GM03348 (cell line): ENCODE measurements at regions not wholly inside any gene's neighbourhood (a gene's known extent, or its start where the extent isn't known, plus 50 kb on each side); places are given as distances from the start of the nearest gene placed in this dataset.
"Not testable (repeated sequence)": the region's sequence is repeated elsewhere in the genome, so short reads cannot be mapped to it uniquely, and the experiment has no call there.

Source experiments
- DNase-seq: peaks from one replicate; pipeline ENCODE4 v3.0.0; 2012; ENCODE audit warnings: low spot score

DNA sequence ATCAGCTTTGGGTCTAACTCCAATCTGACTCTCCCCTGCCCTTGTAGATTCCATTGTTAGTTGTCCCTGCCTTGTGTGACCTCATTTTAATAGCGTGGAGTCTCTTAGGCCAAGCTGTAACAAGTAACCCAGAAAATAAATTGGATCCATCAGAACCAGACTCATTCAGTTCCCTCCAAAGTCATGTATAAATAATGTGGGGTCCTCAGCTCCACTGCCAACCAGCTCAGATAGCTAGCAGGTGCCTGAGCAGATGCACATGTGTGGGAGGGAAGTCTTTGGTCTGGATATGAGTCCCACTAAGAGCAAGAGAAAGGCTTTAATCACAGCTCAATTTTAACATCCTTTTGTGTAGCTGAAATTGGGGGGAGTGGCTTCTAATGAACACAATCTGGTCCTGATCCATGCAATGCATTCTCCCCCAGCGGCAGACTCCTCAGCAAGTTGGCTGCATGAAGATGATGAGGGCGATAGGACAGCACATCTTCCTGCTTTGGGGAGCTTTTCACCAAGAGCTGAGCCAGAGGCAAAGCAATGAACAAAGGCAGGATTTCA lies 151.6 kb downstream of the ABCC12 start:
- no peak for DNase-seq

DNA sequence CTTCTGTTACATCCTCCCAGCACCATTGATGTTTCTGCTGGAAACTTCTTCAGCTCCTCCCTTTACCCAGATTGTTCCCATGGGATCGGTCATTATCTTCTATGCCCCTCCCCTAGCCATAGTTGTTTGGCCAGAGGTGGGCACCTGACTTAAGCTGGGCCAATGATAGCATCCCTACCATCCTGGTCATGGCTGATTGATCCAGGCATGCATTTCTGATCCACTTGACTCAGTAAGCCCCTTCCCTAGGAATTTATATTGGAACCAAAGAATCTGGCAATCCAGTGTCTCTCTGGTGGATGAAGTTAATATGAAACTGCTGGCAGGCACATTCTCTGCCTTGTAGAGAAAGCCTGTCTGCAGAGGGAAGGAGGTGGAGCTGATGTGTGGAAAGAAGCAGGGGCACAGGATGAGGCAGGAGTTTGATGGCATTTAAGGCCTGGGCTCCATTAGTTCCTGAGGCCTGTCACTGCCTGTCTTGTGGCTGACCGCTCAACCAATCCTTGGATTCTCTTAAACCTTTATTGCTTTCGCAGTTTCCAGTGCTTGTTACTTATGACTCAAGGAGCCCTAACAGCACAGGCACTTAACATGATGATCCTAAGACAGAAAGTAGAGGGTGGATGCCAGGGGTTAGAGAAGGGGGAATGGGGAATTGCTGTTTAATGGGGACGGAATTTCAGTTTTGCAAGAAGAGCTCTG lies 152.4 kb downstream of the ABCC12 start:
- no peak for DNase-seq

DNA sequence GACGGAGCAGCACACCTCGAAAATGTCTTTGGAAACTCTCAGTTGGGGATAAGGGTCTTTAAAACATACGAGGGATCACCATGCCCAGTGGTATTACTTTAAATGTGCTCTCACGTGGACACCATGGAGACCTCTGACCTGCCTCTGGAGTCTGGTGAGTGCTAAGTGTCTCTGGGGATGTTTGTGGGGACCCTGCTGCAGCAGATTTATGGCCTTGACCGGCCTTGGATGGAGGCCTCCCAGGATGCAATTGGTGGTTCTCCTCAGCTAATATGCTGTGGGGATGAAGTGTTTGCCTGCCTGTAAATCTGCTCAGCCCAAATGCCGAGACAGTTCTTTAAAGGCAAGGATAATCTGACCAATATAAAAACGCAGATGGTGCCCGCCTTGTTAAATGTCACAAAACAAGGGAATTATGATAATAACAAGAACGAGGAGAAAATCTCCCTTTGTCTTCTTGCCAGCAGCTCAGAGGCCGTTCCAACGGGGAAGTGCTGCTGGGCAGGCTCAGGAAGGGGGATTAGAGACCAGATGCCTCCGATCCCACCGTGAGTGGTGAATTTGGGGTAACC lies 154.4 kb downstream of the ABCC12 start:
- DNase-seq: no peak

DNA sequence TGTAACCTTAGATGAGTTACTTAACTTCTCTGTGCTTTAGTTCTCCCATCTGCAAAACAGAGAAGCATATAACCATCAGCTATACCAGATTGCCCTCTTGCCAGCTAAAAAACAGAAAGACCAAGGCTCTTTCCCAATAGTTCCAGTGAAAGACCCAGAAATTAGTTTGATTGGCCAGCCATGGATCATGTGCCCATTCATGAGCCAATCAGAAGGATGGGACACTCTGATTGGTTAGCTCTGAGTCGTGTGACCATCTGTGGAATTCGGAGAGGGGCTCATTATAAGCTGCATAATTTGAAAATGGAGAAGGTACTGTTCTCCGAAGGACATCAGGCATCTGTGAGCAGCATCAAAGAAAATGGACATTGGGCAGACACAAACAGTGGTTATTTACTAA lies 155.2 kb downstream of the ABCC12 start:
- no peak for DNase-seq

DNA sequence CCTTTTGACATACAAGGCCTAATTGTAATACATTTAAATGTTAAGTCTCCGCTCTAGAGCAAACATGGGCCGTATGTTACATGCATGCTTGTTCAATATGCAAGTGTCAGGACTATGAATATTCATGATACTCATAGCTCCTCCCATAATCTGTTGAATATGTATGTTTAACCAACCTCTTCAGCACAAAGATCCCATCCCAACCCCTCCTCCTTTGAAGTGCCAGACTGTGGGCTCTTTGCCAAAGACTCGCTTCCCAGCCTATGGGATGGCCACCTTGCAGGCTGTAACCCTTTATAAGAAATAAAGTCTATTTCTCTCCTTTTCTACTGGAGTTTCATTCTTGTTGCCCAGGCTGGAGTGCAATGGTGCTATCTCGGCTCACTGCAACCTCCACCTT lies 156.2 kb downstream of the ABCC12 start:
- no peak for DNase-seq

DNA sequence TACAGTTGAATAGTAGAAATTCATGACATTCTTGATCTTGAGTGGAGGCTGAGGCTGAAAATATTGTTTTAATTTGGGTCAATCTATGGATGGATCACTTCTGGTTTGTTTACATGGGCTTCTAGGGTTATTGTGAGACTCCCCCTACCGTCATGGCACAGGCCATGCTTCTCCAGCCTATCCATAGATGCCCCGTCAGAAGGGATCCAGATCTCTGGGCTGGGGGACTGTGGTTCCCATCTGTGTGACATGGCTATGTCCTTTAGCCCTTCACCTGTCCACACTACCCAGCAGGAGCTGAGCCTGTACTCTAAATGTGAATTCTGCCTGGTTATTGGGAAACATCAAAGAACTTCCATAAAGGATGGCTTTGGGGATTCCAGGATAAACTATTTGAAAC lies 160.4 kb downstream of the ABCC12 start:
- no peak for DNase-seq

DNA sequence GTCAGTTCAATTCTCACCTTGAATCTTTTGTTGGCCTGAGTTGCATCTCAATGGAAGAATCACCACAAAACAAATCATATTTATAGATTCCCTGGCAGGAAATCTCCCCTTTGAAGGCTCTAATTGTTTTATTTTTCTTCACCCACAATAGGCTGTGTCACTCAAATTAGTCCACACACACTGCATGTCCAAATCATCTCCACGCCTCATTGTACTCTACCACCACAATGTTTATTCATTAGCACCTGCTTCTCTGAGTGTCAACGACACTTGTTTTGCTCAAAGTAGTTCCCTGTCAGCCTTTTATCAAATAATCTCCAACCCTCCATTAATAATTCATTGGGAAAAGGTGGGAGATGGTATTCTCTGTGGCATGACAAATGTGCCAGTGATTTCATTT lies 164.3 kb downstream of the ABCC12 start:
- no peak for DNase-seq

DNA sequence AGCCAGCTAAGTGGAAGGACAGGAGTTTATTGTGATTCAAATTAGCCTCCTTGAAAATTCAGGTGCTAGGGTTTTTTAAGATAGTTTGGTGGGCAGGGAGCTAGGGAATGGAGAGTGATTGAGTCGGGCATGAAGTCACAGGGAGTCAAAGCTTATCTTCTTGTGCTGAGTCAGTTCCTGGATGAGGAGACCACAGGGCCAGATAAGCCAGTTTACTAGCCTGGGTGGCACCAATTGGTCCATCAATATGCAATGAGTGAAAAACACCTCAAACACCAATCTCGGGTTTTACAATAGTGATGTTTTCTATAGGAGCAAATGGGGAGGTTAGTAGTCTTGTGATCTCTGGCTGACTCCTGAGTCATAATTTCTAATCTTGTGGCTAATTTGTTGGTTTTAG lies 165.1 kb downstream of the ABCC12 start:
- no peak for DNase-seq

DNA sequence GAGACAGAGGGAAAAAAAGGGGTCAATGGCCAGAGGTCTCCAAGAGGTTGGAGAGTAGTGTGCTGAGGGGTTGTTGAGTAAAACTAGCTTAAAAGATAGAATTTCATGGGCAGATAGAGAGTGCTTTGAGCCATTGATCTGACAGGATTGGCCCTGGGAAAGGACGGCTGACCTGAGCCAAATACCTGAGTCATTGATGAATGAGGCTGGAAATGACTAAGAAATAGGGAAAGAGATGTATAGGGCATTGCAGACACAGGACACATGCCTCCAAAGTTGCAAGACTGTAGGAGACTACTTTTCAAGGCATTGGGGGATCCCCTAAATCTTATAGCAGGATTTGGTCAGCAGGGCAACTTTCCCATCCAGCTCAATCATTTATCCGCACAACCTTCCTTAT lies 168.7 kb downstream of the ABCC12 start:
- DNase-seq: no peak

DNA sequence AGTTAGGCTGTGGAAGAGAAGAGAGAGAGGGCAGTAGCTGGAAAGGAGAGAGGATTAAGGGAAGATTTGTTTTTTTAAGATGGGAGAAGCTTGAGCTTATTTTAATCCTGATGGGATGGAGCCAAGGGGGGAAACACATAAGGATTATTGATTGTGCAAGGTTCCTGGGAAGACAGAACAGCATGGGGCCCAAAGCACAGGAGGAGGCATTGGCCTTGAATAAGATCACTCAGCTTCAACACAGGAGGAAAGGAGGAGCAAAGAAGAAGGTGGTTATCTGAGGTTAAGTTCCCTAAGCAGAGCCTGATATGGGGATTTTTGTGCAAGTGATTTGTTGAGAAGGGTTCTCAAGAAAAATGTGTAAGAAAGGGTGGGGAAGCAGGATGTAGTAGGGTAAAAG lies 169.8 kb downstream of the ABCC12 start:
- no peak for DNase-seq

DNA sequence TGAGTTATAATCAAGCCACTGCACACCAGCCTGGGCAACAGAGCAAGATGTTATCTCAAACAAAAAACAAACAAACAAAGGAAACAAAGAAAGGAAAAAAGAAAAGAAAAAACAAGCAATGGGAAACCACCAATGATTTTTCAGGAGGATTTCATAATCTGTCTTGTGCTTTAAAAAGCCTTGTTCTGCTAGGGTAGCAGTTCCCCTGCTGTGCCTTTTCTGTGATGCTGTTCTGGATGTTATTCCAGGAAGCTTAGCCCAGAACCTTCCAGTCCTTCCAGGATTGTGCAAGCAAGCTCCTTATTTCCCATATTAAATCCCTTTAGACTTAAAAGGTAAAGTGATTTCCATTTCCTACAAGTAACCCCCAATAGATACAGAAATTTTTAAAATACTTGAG lies 171.1 kb downstream of the ABCC12 start:
- DNase-seq: no peak

DNA sequence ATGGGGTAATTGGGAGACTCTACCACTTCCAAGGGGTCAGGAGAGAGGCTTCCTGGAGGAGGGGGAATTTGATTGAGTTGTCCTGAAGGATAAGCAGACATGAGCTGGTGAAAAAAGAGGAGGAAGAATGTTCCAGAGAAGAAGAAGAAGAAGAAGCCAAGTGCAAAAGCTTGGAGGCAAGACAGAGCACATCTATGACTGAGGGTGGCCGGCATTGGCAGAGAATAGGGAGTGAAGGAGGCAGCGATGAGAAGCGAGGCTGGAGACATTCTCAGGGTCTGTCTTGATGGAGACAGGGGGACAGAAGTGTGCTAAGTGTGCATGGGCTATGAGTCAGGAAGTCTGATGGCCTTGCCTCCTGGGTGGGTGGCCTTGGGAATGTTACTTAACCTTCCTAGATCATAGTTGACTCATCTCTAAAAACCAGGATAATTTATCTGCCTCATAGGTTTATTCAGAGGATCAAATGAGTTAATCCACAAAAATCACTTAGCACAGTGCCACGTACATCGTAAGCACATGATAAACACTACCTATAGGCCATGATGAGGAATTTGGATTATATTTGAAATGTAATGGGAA lies 171.7 kb downstream of the ABCC12 start:
- no peak for DNase-seq

DNA sequence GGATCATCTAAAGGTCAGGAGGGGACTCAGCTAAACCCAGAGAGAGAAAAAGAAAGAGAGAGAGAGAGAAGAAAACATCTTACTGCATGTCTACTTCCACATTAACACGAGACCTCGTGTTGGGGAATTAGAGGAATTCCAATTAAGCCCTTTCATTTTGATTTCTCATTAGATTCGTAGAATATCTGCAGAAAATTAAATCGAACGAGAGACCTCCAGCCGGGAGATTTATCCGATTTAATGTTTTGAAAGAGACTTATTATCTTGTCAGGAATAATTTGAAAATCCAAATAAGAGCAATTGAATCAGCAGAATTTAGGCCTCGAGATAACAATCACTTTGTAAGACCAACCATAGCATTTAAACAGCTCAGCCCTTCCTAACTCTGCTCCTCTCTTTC lies 175.6 kb downstream of the ABCC12 start:
- DNase-seq: no peak

DNA sequence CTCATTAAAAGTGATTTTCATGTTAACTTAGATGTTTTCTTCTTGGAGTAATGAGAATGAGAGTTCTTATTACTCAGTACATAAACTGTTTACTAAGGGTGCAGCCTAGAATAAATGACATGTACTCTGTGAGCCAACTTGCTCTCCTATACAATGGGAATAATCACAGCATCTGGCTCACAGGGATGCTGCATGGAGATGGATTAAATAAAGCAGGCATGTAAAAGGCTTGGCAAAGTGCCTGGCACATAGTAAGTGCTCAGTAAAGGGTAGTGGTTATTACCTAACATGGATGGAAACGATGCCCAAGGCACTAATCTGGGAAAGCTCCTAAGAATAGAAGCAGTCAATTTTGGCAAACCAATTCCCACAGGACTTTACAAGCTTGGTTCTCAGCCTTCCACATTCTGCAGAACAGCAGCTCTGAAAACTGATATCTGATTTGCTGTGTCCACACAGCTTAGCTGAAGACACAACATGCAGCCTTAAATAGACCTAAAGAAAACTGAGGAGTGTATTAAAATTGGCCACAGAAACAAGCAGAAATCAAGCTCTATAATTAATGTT lies 176.1 kb downstream of the ABCC12 start:
- no peak for DNase-seq

DNA sequence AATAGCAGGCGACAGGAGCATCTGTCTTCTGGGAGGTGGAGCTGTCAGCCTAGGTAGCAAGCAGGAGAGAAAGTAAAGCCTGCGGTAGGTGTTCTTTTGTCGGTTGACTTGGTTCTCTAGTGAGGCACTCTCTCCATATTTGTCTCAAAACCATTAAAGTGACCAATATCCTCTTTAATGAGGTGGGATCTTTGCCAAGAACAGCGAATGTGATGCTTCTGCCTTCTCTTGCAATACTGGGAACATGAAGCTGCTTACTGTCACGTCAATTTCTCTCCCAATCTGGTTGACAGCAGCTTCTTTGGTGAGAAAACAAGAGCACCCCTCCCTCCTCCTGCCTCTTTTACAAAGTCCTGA lies 176.7 kb downstream of the ABCC12 start:
- DNase-seq: no peak

DNA sequence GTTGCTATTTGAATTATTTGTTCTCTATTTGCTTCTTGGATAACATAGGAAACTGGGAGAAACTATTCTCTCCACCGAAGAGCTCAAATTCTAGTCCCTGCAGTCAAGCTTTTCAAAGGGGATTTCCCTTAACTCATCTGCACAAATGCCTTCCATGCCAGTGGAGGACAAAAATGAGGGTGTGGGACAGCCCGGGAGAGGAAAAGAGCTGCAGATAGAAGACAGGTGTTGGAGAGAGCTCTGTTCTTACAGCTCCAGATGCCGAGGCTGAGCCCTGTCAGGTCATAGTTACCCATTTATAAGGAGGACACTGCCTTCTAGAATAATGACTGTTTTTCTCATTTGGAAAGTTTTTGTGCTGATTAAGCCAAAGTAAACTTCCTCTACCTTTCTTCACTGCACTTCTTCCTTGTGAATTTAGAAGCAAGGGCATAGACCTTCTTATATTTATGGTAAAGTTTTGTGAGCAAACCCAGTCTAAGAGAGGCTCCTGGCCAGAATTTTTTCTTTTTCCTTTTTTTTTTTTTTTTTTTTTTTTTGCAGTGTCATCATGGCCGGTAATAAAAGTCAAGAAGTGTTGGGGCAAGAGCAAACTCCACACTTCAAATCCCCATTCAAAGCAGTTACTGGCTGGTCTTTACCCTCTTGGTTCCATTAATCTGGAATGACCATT lies 177.2 kb downstream of the ABCC12 start:
- no peak for DNase-seq

DNA sequence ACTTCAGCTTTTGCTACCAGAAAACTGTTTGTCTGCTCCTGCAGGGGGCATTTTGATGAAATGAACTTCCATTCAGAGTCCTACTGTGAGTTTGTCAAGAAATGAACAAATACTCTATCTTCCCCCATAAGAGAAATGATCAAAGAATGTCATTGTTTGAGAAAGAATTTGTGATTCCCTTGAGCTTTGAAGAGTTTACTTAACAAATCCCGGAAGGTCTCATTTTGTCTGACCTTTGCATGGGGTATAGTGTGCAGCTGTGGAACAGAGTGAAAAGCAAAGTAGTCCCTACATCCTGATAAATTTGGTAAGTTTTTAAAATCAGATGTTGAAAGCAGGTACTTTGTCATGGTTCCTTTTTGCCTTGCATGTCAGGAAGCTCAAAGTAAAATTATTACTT lies 178.0 kb downstream of the ABCC12 start:
- no peak for DNase-seq

DNA sequence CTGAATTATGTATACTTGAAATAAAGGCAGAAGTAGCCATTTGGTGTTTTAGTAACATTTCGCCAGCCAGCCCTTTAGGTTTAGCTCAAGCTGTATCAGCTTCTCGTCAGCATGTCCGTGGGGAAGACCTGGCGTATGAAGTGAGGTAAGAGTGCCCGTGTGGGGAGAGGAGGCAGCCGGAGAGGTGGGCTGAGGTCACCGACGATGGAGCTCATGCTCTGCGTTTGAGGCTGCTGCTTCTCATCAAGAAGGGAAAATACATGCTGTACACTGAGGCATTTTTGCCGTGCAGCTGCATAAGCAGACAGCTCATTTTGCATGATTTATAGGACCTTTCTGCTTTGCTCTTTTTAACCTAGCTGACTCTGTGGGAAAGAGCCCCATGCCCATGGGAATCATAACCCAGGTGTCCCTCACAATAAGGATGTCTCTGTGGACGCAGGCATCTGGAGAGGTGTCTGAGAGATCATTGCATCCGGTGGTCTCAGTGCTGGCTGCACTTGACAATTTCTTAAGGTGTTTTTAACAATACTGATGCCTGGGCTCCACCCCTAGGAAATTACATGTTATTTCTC lies 179.1 kb downstream of the ABCC12 start:
- DNase-seq: no peak

DNA sequence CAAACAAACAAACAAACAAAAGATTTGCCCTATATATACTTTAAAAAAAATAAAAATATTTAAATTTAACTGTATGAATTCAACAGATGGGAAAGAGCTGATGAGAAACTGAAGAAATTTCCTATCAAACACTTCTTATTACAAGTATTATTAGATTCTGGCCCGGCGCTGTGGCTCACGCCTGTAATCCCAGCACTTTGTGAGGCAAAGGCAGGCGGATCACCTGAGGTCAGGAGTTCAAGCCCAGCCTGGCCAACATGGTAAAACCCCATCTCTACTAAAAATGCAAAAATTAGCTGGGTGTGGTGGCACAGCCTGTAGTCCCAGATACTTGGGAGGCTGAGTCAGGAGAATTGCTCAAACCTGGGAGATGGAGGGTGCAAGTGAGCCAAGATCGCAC lies 180.8 kb downstream of the ABCC12 start:
- not testable (repeated sequence) for DNase-seq

DNA sequence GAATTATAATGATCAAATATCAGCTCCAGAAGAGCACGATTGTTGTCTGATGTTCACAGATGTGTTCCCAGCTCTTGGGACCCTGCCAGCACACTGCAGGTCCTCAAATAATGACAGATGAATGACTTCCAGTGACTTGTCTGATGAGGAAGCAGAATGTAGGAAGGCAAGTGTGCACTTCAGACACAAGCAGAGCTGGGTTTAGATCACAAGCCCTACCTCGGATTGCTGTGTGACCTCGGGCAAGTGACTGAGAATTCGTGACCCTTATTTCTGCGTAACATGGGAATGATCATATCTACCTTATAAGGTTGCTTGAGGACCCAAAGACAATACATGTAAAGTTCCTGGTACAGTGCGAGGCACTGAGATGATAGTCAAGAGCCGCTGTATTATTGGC lies 182.2 kb downstream of the ABCC12 start:
- no peak for DNase-seq

DNA sequence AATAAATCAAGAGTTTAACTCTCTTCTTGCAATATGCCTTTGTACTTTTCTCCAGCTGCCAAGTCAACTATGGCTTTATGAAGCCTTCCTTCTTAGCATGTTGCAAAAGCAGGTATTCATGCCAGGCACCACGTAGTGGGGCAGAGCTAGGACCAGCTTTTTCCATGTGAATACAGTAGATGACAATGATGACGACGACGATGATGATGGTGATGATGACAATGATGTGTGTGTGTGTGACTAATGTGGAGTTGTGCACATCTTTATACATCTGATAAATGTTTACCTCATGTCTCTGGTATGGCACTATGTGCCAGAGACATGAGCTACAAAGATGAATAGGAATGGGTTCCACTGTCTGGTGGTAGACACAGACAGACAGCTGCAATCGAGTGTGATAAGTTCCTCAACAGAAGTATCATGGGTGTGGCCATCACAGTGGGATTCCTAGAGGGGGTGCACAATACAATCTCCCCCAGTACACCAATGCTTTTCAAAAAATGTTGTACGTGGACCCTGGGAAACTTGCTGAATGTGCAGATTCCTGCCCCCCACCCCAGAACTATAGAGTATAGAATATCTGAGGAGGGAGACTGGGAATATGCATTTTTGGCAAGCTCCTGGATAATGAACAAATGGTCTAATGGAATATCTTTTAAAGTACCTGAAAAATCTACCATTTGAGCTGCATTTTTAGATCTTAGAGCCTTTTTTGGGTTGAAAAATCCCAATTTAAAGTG lies 183.4 kb downstream of the ABCC12 start:
- no peak for DNase-seq

DNA sequence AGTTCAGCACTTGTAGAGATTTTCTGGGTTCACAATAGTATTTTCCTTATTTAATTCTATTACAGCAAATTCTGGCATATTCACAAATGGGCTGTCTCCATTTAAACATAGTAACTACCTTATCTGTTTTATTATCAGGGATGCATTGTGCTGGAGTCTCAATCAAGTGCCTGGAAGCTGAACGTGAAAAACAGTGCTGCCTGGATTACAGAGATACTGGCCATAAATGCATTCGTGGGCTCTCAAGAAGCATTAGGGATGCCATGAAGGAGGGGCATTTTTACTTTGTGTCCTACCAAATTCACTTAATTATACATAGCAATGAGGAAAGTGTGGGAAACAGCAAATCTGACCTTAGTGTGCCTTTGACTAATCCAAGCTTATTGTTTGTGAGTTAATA lies 184.6 kb downstream of the ABCC12 start:
- no peak for DNase-seq
